ENCODE measurements at regions not wholly inside any gene's neighbourhood (a gene's known extent, or its start where the extent isn't known, plus 50 kb on each side); places are given as distances from the start of the nearest gene placed in this dataset.

GRCh38 chr11:80122211-80122610, 681.4 kb upstream of the TENM4 start:
- TF ChIP-seq TAF1 (IDR thresholded peaks at IDR 0.05; ENCODE audit: borderline replicate concordance, low read depth, low read length), result no peak
- TF ChIP-seq POLR2AphosphoS5 (IDR thresholded peaks at IDR 0.05; ENCODE audit: low read depth, low read length), result no peak
- TF ChIP-seq POLR2A (IDR thresholded peaks at IDR 0.05; ENCODE audit: low read depth, low read length), result no peak
- no peak for FAIRE-seq
- DNase-seq (ENCODE audit: insufficient read length), result no peak

- no peak for DNase-seq (ENCODE audit: insufficient read length)
- no peak for FAIRE-seq
- TF ChIP-seq TAF1 (IDR thresholded peaks at IDR 0.05; ENCODE audit: borderline replicate concordance, low read depth, low read length), result no peak
- no peak for TF ChIP-seq POLR2A (IDR thresholded peaks at IDR 0.05; ENCODE audit: low read depth, low read length)
- TF ChIP-seq POLR2AphosphoS5 (IDR thresholded peaks at IDR 0.05; ENCODE audit: low read depth, low read length), result no peak
Measured at GRCh38 chr11:80118073-80118472, 677.2 kb upstream of the TENM4 start.

- FAIRE-seq (no peak), DNase-seq (ENCODE audit: insufficient read length) (no peak)
- TF ChIP-seq TAF1 (IDR thresholded peaks at IDR 0.05; ENCODE audit: borderline replicate concordance, low read depth, low read length) (no peak), POLR2A (IDR thresholded peaks at IDR 0.05; ENCODE audit: low read depth, low read length) (no peak)
Measured at GRCh38 chr11:80116796-80117195, 676.0 kb upstream of the TENM4 start.

GRCh38 chr11:80109652-80110051, 668.8 kb upstream of the TENM4 start:
- no peak for TF ChIP-seq POLR2AphosphoS5 (IDR thresholded peaks at IDR 0.05; ENCODE audit: low read depth, low read length)
- no peak for TF ChIP-seq POLR2A (IDR thresholded peaks at IDR 0.05; ENCODE audit: low read depth, low read length)
- no peak for TF ChIP-seq TAF1 (IDR thresholded peaks at IDR 0.05; ENCODE audit: borderline replicate concordance, low read depth, low read length)
- DNase-seq (ENCODE audit: insufficient read length) (no peak), FAIRE-seq (no peak)

GRCh38 chr11:80109031-80109430, 668.2 kb upstream of the TENM4 start:
- TF ChIP-seq POLR2A (IDR thresholded peaks at IDR 0.05; ENCODE audit: low read depth, low read length) (no peak), TAF1 (IDR thresholded peaks at IDR 0.05; ENCODE audit: borderline replicate concordance, low read depth, low read length) (no peak), POLR2AphosphoS5 (IDR thresholded peaks at IDR 0.05; ENCODE audit: low read depth, low read length) (no peak)
- FAIRE-seq (no peak), DNase-seq (ENCODE audit: insufficient read length) (no peak)

- FAIRE-seq, result no peak
- DNase-seq (ENCODE audit: insufficient read length), result no peak
- TF ChIP-seq POLR2AphosphoS5 (IDR thresholded peaks at IDR 0.05; ENCODE audit: low read depth, low read length), result no peak
- TF ChIP-seq POLR2A (IDR thresholded peaks at IDR 0.05; ENCODE audit: low read depth, low read length), result no peak
- no peak for TF ChIP-seq TAF1 (IDR thresholded peaks at IDR 0.05; ENCODE audit: borderline replicate concordance, low read depth, low read length)
Measured at GRCh38 chr11:80107415-80107814, 666.6 kb upstream of the TENM4 start.

GRCh38 chr11:80104191-80104590, 663.4 kb upstream of the TENM4 start:
- no peak for TF ChIP-seq POLR2AphosphoS5 (IDR thresholded peaks at IDR 0.05; ENCODE audit: low read depth, low read length)
- TF ChIP-seq POLR2A (IDR thresholded peaks at IDR 0.05; ENCODE audit: low read depth, low read length), result no peak
- no peak for TF ChIP-seq TAF1 (IDR thresholded peaks at IDR 0.05; ENCODE audit: borderline replicate concordance, low read depth, low read length)
- FAIRE-seq, result no peak
- DNase-seq (ENCODE audit: insufficient read length), result no peak

- TF ChIP-seq POLR2AphosphoS5 (IDR thresholded peaks at IDR 0.05; ENCODE audit: low read depth, low read length), result no peak
- no peak for TF ChIP-seq TAF1 (IDR thresholded peaks at IDR 0.05; ENCODE audit: borderline replicate concordance, low read depth, low read length)
- TF ChIP-seq POLR2A (IDR thresholded peaks at IDR 0.05; ENCODE audit: low read depth, low read length), result no peak
- DNase-seq (ENCODE audit: insufficient read length) (no peak), FAIRE-seq (no peak)
Measured at GRCh38 chr11:80103142-80103859, 662.5 kb upstream of the TENM4 start.

GRCh38 chr11:80097146-80097545, 656.3 kb upstream of the TENM4 start:
- no peak for TF ChIP-seq TAF1 (IDR thresholded peaks at IDR 0.05; ENCODE audit: borderline replicate concordance, low read depth, low read length)
- no peak for TF ChIP-seq POLR2A (IDR thresholded peaks at IDR 0.05; ENCODE audit: low read depth, low read length)
- no peak for TF ChIP-seq POLR2AphosphoS5 (IDR thresholded peaks at IDR 0.05; ENCODE audit: low read depth, low read length)
- DNase-seq (ENCODE audit: insufficient read length) (no peak), FAIRE-seq (no peak)

- no peak for DNase-seq (ENCODE audit: insufficient read length)
- TF ChIP-seq POLR2AphosphoS5 (IDR thresholded peaks at IDR 0.05; ENCODE audit: low read depth, low read length) (no peak), POLR2A (IDR thresholded peaks at IDR 0.05; ENCODE audit: low read depth, low read length) (no peak), TAF1 (IDR thresholded peaks at IDR 0.05; ENCODE audit: borderline replicate concordance, low read depth, low read length) (no peak)
- no peak for FAIRE-seq
Measured at GRCh38 chr11:80096736-80097135, 655.9 kb upstream of the TENM4 start.

- TF ChIP-seq POLR2AphosphoS5 (IDR thresholded peaks at IDR 0.05; ENCODE audit: low read depth, low read length) (no peak), POLR2A (IDR thresholded peaks at IDR 0.05; ENCODE audit: low read depth, low read length) (no peak), TAF1 (IDR thresholded peaks at IDR 0.05; ENCODE audit: borderline replicate concordance, low read depth, low read length) (no peak)
- no peak for FAIRE-seq
- DNase-seq (ENCODE audit: insufficient read length), result no peak
Measured at GRCh38 chr11:80086496-80087055, 645.7 kb upstream of the TENM4 start.

GRCh38 chr11:80085563-80085962, 644.7 kb upstream of the TENM4 start:
- no peak for FAIRE-seq
- TF ChIP-seq POLR2A (IDR thresholded peaks at IDR 0.05; ENCODE audit: low read depth, low read length) (no peak), POLR2AphosphoS5 (IDR thresholded peaks at IDR 0.05; ENCODE audit: low read depth, low read length) (no peak), TAF1 (IDR thresholded peaks at IDR 0.05; ENCODE audit: borderline replicate concordance, low read depth, low read length) (no peak)
- no peak for DNase-seq (ENCODE audit: insufficient read length)

Measured in GM12892 (cell line).